ENCODE measurements at regions not wholly inside any gene's neighbourhood (a gene's known extent, or its start where the extent isn't known, plus 50 kb on each side); places are given as distances from the start of the nearest gene placed in this dataset.
"Not testable (repeated sequence)": the region's sequence is repeated elsewhere in the genome, so short reads cannot be mapped to it uniquely, and the experiment has no call there.

DNA sequence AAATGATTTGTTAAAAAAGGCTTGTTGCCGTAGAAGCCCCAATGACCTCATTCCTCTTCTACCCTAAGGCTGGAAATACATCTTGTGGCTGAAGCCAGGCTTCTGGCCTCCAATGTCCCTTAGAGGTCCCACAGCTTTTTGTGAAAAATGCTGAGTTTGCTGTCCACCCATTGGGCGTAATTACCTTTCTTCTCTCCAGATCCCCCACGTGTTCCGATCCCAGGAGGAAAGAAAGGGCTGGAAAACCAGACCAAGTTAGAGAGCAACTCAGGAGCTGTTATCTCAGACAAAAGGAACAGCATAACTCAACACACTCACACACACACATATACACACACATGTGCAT lies 154.2 kb downstream of the MIAT start:
- DNase-seq = no peak

GRCh38 chr22:26812731-26813130 lies 155.3 kb downstream of the MIAT start:
- DNase-seq = no peak

DNA sequence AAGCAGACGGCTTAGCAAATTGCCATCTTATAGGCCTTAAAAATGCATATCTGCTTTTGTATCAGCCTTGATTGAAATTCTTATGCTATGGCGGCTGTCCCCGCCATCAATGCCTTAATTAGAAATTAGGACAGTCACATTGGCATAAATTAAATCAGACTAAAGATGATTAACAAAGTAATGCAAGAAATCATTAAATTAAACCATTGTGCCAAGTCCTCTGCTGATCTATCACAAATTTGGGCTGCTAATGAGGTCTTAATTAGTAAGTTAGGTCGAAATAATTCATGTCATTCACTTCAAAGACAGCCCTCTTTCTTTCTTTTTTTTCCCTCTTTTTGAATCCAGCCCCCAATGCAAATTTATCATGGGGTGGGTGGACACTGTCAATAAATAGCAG lies 159.3 kb downstream of the MIAT start:
- DNase-seq = no peak

- no peak for DNase-seq
These were observed 160.5 kb downstream of the MIAT start for GRCh38 chr22:26817926-26818325.

- no peak for DNase-seq
These were observed 164.5 kb downstream of the MIAT start for GRCh38 chr22:26821854-26822253.

GRCh38 chr22:26822313-26822712 lies 164.9 kb downstream of the MIAT start:
- DNase-seq = no peak

DNA sequence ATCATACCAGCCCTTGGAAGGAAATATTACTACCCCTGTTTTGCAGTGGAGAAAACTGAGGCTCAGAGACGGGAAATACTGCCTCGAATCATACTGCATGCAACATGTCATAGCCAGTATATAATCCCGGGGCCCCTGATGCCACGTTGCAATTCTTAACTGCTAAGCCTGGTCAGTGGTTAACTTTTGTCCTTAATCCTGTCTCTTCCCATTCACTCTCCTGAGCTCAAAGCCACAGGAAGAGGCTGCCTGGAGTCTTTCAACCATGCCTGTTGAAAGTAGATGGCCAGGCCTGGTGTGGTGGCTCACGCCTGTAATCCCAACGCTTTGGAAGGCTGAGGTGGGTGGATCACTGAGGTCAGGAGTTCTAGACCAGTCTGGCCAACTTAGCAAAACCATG lies 166.6 kb downstream of the MIAT start:
- no peak for DNase-seq

GRCh38 chr22:26825960-26826935 lies 168.9 kb downstream of the MIAT start:
- no peak for DNase-seq

- no peak for DNase-seq
These were observed 170.2 kb downstream of the MIAT start for GRCh38 chr22:26827611-26828010.

DNA sequence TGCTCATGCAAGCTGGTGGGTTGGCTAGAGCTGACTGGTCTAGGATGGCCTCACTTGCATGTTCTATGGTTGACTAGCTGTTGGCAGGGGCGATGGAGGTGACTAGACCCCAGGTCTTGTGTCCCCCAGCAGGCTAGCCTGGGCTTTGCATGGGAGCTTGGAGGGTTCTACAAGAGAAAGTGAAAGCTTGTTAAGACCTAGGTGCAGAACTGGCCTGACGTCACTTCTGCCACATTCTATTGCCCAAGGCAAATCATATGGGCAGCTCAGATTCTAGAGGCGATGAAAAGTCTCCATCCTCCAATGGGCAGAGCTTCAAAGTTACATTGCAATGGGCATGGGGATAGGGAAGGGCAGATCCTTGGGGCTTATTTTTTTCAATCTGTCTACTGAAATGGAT lies 170.9 kb downstream of the MIAT start:
- DNase-seq = no peak

GRCh38 chr22:26830837-26831236 lies 173.4 kb downstream of the MIAT start:
- no peak for DNase-seq

GRCh38 chr22:26835023-26835422 lies 177.6 kb downstream of the MIAT start:
- no peak for DNase-seq

GRCh38 chr22:26835929-26836528 lies 178.6 kb downstream of the MIAT start:
- DNase-seq = peak; percentile 36

GRCh38 chr22:26837784-26838470 lies 180.5 kb downstream of the MIAT start:
- no peak for DNase-seq

- DNase-seq = no peak
These were observed 181.1 kb downstream of the MIAT start for GRCh38 chr22:26838471-26838825.

- DNase-seq = no peak
These were observed 181.8 kb downstream of the MIAT start for GRCh38 chr22:26839216-26839615.

GRCh38 chr22:26840770-26841169 lies 183.4 kb downstream of the MIAT start:
- DNase-seq = not testable (repeated sequence)

DNA sequence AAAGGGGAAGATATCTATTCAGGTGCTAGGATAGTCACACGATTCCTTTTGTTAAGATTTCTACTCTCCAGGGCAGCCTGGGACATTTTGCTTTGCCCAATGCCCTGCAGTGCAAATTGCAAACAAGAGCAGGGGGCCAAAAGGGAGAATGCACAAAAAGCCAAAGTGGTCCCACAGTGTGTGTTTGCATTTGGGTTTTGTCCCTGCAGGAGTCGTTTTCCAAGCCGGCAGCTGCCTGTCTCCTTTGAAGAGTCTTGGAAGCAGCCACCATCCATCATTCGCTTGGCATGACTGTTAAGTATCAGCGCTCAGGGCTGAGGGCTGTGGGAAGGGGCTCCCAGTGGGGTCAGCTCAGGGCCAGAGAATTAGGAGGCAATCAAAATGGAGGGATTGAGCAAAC lies 184.7 kb downstream of the MIAT start:
- DNase-seq = no peak

DNA sequence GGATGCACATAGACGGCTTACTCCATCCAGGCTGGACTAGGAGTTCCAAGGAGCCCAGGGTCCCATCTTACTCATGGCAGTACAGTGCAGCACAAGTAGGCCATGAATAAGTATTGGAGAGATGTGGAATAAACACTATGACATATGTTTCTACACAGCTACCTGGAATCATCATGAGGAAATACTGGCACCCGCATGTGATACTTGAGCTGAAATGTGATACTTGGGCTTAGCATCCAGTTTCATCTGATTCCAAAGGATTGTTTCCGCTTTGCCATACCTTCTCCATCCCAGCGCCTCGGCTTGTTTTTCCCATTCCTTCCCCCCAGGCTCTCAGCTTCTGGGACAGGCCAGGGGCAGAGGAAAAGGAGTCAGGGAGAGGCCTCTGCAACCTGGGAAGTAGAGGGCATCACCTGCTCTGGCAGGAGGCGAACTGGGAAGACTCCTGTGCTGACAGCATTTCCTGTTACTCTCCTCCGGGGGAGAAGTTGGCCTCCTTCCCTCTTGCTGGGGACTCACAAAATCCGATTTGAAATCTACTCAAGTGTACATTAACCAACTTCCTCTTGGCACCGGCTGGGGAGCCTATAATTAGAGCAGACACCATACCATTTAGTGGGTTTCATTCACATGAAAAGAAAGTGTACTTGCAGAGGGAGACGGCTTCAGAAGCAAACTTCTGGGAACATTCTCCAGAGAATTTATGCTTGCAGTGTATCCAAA lies 187.8 kb downstream of the MIAT start:
- DNase-seq = no peak

GRCh38 chr22:26846076-26846475 lies 188.7 kb downstream of the MIAT start:
- no peak for DNase-seq

DNA sequence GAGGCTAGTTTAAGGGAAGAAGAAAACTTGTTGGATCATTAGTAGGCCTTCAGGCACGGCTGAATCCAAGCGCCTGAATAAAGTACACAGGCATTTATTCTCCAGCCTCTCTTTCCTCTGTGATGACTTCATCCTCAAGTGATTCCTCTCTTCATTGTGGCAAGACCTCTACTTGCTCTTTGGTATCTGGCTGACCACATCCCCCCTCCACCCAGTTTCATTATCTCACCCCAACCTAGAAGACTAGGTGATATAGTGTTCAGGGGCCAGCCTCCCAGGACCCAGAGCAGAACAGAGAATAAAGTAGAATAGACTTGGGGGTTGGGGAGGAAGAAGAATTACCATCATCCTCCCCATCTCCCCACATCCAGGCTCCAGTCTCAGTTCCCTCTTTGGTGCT lies 189.3 kb downstream of the MIAT start:
- DNase-seq = no peak

DNA sequence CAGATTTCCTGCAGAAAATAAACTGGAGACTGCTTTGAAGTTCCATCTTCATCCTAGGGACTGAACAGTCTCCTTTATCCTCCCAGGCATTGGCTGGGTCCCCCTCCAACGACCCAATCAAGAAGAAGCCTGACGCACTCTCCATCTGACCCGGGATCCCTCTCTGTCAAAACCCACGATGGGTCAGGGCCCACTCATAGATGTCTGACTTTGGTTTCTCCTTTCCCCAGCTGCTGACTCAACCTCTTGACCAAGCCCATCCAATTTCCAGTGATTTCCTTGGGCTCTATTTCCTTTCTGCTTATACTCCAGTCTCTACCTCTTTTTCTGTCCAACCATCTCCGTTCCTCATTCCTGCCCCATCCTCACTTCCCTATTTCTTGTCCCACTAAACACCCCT lies 189.7 kb downstream of the MIAT start:
- no peak for DNase-seq

GRCh38 chr22:26847816-26848215 lies 190.4 kb downstream of the MIAT start:
- no peak for DNase-seq

Data from CD4-positive, alpha-beta T cell treated with Interleukin-17A for 1 hour (primary cell).